WI38 (cell line): ENCODE measurements at regions not wholly inside any gene's neighbourhood (a gene's known extent, or its start where the extent isn't known, plus 50 kb on each side); places are given as distances from the start of the nearest gene placed in this dataset.

ENCODE experiments used
- H3K4me3 ChIP-seq: 2 replicates; pipeline ENCODE4 v1.5.1; 2011; ENCODE audit warnings: low read depth, mild to moderate bottlenecking, control low read depth, low read length
- TF ChIP-seq, protein P1 (sequence below): IDR thresholded peaks from 2 replicates; pipeline ENCODE4 v1.5.1; 2012; ENCODE audit warnings: low read depth, mild to moderate bottlenecking, control low read depth, low read length

DNA sequence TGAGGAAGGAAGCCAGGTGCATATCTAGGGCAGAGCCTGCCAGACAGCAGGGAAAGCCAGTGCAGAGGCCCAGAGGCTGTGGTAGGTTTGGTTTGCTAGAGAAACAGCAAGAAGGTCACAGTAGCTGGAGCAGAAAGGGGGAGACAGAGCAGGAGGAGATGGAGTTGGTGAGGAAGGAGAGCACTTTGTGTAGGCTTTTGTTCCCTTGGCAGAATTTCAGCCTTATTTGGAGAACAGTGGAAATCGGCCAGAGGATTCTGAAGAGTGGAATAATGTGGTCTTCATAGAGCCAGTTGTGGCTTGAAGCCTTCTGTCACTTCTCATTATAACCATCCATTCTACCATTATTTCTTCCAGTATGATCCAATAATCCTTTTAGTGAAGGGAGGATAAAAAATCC, 212.9 kb upstream of the FAR2 start:
- TF ChIP-seq, protein P1, sequence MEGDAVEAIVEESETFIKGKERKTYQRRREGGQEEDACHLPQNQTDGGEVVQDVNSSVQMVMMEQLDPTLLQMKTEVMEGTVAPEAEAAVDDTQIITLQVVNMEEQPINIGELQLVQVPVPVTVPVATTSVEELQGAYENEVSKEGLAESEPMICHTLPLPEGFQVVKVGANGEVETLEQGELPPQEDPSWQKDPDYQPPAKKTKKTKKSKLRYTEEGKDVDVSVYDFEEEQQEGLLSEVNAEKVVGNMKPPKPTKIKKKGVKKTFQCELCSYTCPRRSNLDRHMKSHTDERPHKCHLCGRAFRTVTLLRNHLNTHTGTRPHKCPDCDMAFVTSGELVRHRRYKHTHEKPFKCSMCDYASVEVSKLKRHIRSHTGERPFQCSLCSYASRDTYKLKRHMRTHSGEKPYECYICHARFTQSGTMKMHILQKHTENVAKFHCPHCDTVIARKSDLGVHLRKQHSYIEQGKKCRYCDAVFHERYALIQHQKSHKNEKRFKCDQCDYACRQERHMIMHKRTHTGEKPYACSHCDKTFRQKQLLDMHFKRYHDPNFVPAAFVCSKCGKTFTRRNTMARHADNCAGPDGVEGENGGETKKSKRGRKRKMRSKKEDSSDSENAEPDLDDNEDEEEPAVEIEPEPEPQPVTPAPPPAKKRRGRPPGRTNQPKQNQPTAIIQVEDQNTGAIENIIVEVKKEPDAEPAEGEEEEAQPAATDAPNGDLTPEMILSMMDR, result no peak

DNA sequence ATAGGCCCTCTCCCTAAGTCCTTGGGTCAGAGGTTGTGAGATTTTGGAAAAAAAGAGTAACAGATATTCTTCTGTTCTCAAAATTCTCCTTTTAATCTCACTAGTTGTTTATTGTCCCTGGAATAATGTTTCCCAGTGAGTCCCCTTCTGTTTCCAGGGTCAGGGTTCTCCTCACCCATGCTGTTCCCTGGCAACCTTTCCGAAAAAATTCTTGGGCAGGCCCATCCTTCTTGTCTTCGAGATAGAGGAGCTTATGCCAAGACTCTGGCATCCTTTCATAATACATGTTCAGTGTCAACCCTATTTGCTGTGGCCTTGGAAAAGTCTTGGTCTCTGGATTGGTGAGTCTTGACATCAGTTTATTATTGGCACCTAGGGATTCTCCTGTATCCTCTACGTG, 212.4 kb upstream of the FAR2 start:
- no peak overlapping the region for H3K4me3 ChIP-seq
- TF ChIP-seq, protein P1, result no peak

More for the DNA sequence above, 212.9 kb upstream of the FAR2 start:
- H3K4me3 ChIP-seq, result no peak overlapping the region

DNA sequence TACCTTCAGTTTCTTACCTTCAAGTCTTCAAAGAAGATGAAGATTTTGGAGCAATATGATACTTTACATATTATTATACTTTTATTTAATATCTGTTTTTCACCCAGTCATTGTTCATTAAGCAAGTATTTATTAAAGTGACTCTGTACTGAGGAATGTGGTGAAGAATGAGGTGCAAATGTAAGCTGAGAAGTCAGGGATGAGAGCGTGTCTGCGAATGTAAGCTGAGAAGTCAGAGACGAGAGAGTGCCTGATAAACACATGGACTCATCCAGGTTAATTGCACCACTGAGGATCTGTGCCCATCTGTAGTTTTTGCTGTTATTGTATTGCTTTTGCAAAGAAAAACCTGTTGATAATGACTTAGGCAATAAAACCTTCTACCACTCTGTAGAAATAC, 211.9 kb upstream of the FAR2 start:
- TF ChIP-seq, protein P1, result no peak
- H3K4me3 ChIP-seq, result no peak overlapping the region

DNA sequence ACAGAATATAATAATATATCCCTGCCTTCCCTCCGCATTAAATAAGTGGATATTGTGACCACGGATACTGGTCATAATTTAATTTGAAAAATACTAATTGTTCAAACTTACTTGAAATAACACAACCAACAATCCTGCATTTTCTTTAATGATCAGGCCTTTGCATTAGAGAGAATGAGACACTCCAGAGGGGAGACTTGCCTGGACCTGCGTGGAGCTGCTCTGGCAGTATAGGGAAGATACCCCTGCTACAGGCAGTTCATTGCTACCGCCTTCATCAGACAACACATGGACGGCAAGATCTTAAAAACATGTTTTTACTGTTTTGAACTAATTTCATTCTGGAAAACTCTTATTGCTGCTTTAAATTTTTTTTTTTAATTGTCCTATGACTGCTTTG, 211.0 kb upstream of the FAR2 start:
- TF ChIP-seq, protein P1, result no peak

DNA sequence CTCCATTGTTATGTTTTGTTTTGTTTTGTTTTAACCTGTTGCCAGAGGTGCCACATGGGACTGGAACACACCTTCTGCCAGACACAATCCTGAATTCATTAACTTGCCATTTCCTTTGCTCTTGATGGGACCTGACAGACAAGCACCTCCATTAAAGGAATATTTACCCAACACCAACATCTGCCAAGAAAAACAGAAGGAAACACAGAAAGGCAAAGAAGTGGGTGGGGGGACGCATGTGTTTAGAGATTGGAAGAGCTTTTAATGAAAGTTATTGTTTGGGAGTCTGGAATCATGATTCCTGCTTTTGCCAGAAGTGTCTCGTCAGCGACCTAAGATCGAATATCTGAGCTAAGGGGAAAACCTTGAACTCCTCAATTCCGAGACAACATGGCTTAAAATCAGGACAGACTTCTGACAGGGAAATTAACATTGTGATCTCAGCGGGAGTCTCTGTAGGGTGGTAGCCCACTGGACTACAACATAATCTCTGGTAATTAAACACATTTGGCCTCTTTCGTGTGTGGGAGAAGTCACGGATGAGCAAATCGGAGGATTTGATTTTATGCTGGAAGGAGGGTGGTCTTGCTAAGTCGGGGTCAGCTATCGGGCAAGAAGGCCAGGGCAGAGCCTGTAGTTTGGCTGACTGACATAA, 210.4 kb upstream of the FAR2 start:
- TF ChIP-seq, protein P1, result no peak
- no peak overlapping the region for H3K4me3 ChIP-seq

More for the DNA sequence above, 211.0 kb upstream of the FAR2 start:
- no peak overlapping the region for H3K4me3 ChIP-seq

DNA sequence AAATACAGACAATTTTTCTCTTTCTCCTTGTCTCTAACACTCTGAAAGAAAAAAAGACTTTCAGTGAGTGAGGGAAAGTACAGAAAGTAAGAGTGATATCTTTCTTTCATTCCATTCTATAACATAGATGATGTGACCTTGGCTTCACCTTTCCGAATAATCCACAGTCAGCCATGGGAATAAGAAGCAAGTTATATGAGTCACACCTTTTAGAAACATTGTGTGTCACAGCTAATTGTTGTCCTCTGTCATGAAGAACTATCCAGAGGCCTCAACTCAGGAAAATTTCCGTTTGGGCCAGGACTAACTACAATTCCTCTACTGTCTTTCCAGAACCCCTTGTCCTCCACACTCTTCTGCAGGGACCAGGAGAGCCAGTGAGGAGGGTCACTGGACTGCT, 209.7 kb upstream of the FAR2 start:
- TF ChIP-seq, protein P1, result no peak
- no peak overlapping the region for H3K4me3 ChIP-seq

DNA sequence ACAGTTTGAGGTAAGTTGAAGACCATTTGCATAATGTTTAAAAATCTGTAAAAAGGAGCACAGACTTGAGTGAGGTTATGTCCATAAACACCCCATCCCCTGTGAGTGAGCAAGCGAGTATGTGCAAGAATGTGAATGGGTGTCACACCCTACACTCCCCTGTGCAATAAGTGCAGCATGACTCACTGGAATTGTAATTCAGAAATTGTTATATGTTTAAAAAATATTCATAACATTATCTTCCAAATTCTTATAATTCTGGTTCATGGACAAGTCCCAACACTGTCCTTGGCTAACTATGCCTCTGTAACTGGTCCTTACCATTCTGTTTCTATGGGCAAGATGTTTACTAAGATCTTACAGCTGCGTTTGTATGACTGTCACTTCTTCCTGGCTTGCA, 207.8 kb upstream of the FAR2 start:
- TF ChIP-seq, protein P1, result no peak

More for the DNA sequence above, 207.8 kb upstream of the FAR2 start:
- H3K4me3 ChIP-seq, result no peak overlapping the region
